ENCODE measurements at regions not wholly inside any gene's neighbourhood (a gene's known extent, or its start where the extent isn't known, plus 50 kb on each side); places are given as distances from the start of the nearest gene placed in this dataset.
A peak's percentile ranks its signal among the peaks of the same experiment; 100 is the strongest.

- no peak overlapping the region for H3K4me3 Mint-ChIP-seq
- Histone ChIP-seq H3K4me3 (ENCODE audit: low read length) (no peak overlapping the region), H3K9ac (ENCODE audit: extremely low read depth, low read length, poor library complexity, severe bottlenecking) (no peak overlapping the region), H3K9me3 (ENCODE audit: control insufficient read depth, low read length) (peaks cover 41% of the 10 kb centered on the region), H3K4me1 (ENCODE audit: control insufficient read depth, insufficient read depth, low read length) (no peaks in the 10 kb centered on the region), H3K36me3 (ENCODE audit: control insufficient read depth, insufficient read depth, low read length) (no peaks in the 10 kb centered on the region), H3K27ac (ENCODE audit: low read depth, low read length) (no peak overlapping the region), H3K27me3 (ENCODE audit: control insufficient read depth, insufficient read depth, low read length, poor library complexity, severe bottlenecking) (no peaks in the 10 kb centered on the region)
- DNase-seq: no peak
- H3K36me3 Mint-ChIP-seq (ENCODE audit: low read depth): no peaks in the 10 kb centered on the region
- no peaks in the 10 kb centered on the region for H3K4me1 Mint-ChIP-seq
- H3K27me3 Mint-ChIP-seq (ENCODE audit: insufficient read depth): no peaks in the 10 kb centered on the region
- no peaks in the 10 kb centered on the region for H3K9me3 Mint-ChIP-seq
- TF ChIP-seq CTCF (conservative IDR thresholded peaks at IDR 0.05): no peak
- H3K27ac Mint-ChIP-seq: no peak overlapping the region
Measured at GRCh38 chr9:103377667-103378066, 382.5 kb downstream of the CYLC2 start.

- 50 to 62% methylated on average over 4 to 5 of the region's 5 CpGs for WGBS, 2 experiments (ENCODE audit: insufficient coverage in 1 of 2, insufficient read length in 1 of 2)
- no peaks in the 10 kb centered on the region for H3K27me3 Mint-ChIP-seq (ENCODE audit: insufficient read depth)
- H3K4me3 Mint-ChIP-seq: no peak overlapping the region
Measured at GRCh38 chr9:103397868-103398600, 402.9 kb downstream of the CYLC2 start.

GRCh38 chr9:103399535-103399934 lies 404.4 kb downstream of the CYLC2 start:
- Histone ChIP-seq H3K9me3 (ENCODE audit: control insufficient read depth, low read length) (peaks cover 5% of the 10 kb centered on the region), H3K4me1 (ENCODE audit: control insufficient read depth, insufficient read depth, low read length) (no peaks in the 10 kb centered on the region), H3K27me3 (ENCODE audit: control insufficient read depth, insufficient read depth, low read length, poor library complexity, severe bottlenecking) (no peaks in the 10 kb centered on the region), H3K9ac (ENCODE audit: extremely low read depth, low read length, poor library complexity, severe bottlenecking) (no peak overlapping the region), H3K27ac (ENCODE audit: low read depth, low read length) (no peak overlapping the region), H3K4me3 (ENCODE audit: low read length) (no peak overlapping the region), H3K36me3 (ENCODE audit: control insufficient read depth, insufficient read depth, low read length) (no peaks in the 10 kb centered on the region)
- DNase-seq: no peak
- Mint-ChIP-seq H3K4me1 (no peaks in the 10 kb centered on the region), H3K4me3 (no peak overlapping the region), H3K27me3 (ENCODE audit: insufficient read depth) (no peaks in the 10 kb centered on the region), H3K27ac (no peak overlapping the region), H3K9me3 (no peaks in the 10 kb centered on the region), H3K36me3 (ENCODE audit: low read depth) (no peaks in the 10 kb centered on the region)
- no peak for TF ChIP-seq CTCF (conservative IDR thresholded peaks at IDR 0.05)
- 73% methylated on average over 1 of the region's 3 CpGs; no CpG with 5 or more reads in 1 of the 2 experiments for WGBS, 2 experiments (ENCODE audit: insufficient coverage in 1 of 2, insufficient read length in 1 of 2)

More at GRCh38 chr9:103397868-103398600, 402.9 kb downstream of the CYLC2 start:
- Mint-ChIP-seq H3K9me3 (no peaks in the 10 kb centered on the region), H3K36me3 (ENCODE audit: low read depth) (no peaks in the 10 kb centered on the region), H3K27ac (no peak overlapping the region), H3K4me1 (no peaks in the 10 kb centered on the region)
- peaks cover 13% of the 10 kb centered on the region for H3K9me3 ChIP-seq (ENCODE audit: control insufficient read depth, low read length)
- no peak overlapping the region for H3K9ac ChIP-seq (ENCODE audit: extremely low read depth, low read length, poor library complexity, severe bottlenecking)
- no peak overlapping the region for H3K27ac ChIP-seq (ENCODE audit: low read depth, low read length)
- H3K4me3 ChIP-seq (ENCODE audit: low read length): no peak overlapping the region
- H3K27me3 ChIP-seq (ENCODE audit: control insufficient read depth, insufficient read depth, low read length, poor library complexity, severe bottlenecking): no peaks in the 10 kb centered on the region
- H3K4me1 ChIP-seq (ENCODE audit: control insufficient read depth, insufficient read depth, low read length): no peaks in the 10 kb centered on the region
- peak; percentile 84 for DNase-seq
- H3K36me3 ChIP-seq (ENCODE audit: control insufficient read depth, insufficient read depth, low read length): no peaks in the 10 kb centered on the region
- TF ChIP-seq CTCF (conservative IDR thresholded peaks at IDR 0.05): peak; percentile 88

All from endodermal cell (in vitro differentiated cells).